A673 (cell line): ENCODE measurements at regions not wholly inside any gene's neighbourhood (a gene's known extent, or its start where the extent isn't known, plus 50 kb on each side); places are given as distances from the start of the nearest gene placed in this dataset.

Experiments used
- CTCF ChIP-seq: fragments of 300-800, 200-600 bp; sonication (generic); conservative IDR thresholded peaks from 2 replicates; pipeline ENCODE4 v1.5.1; 2017; ENCODE audit warnings: low read depth, mild to moderate bottlenecking, antibody characterized with exemption, low read length, moderate library complexity, mixed read lengths
- EZH2 ChIP-seq: fragments of 200-600 bp; sonication (generic); IDR thresholded peaks from 2 replicates; pipeline ENCODE4 v1.6.1; 2017; ENCODE audit warnings: borderline replicate concordance, low read depth, mild to moderate bottlenecking, mixed read lengths, antibody characterized with exemption, low read length; ENCODE audit not compliant: poor library complexity, severe bottlenecking

GRCh38 chr12:77577791-77578190, 252.9 kb upstream of the NAV3 start:
- TF ChIP-seq CTCF (no peak), EZH2 (no peak)
